HCT116 (cell line): ENCODE measurements at regions not wholly inside any gene's neighbourhood (a gene's known extent, or its start where the extent isn't known, plus 50 kb on each side); places are given as distances from the start of the nearest gene placed in this dataset.

Experiments used
- ATAC-seq: fragments of 200-7000 bp; cut with Tn5 transposase; 2 replicates; pipeline ENCODE4 v1.9.1; 2020; ENCODE audit warnings: mild to moderate bottlenecking, moderate library complexity
- BruUV-seq: library from RNA; stranded (reverse); fragments of 400-500 nt; replicated peaks from 2 replicates; lab custom pipeline; 2021; lab: Mats Ljungman, UMichigan
- CTCF ChIA-PET: fragments of 300-600 bp; sonication (Branson Sonifier 250); formaldehyde crosslinking; loops from one replicate; lab custom pipeline; 2021; ENCODE audit warnings: antibody characterized with exemption; lab: Charles Lee
- POLR2A ChIA-PET: fragments of 300-600, 350-600 bp; sonication (Branson Sonifier 250); formaldehyde crosslinking; loops from one replicate; lab custom pipeline; 2021; ENCODE audit warnings: antibody characterized with exemption; lab: Charles Lee
- RAD21 ChIA-PET, 2 experiments: fragments of 300-600 bp; sonication (Branson Sonifier 250); formaldehyde crosslinking; loops; one replicate each; lab custom pipeline; 2023; ENCODE audit warnings: low total read pairs in 2 of 2; ENCODE audit not compliant: uncharacterized antibody in 2 of 2, unreplicated experiment in 2 of 2, low non-redundant PET in 1 of 2; lab: Charles Lee
- DNase-seq: peaks from one replicate; pipeline ENCODE4 v3.0.0-alpha.2; 2010; ENCODE audit warnings: low read depth, low spot score
- H2AFZ ChIP-seq: fragments of 200-600 bp; shearing (Covaris generic), sonication (generic); 2 replicates; pipeline ENCODE4 v1.6.1; 2017; ENCODE audit warnings: low read depth, mixed run types, mixed read lengths, antibody characterized with exemption, low read length; ENCODE audit not compliant: poor library complexity, severe bottlenecking
- H3K27ac ChIP-seq: 2 replicates; pipeline ENCODE4 v1.5.1; 2012; ENCODE audit warnings: low read depth, low read length
- H3K27me3 ChIP-seq: fragments of 200-600 bp; sonication (generic); 2 replicates; pipeline ENCODE4 v1.6.1; 2016; ENCODE audit warnings: mixed run types, low read length, mixed read lengths; ENCODE audit not compliant: insufficient read depth
- H3K36me3 ChIP-seq, 2 experiments: fragments of 200-500 bp in 1 of 2; fragments of 200-600 bp in 1 of 2; sonication (Bioruptor generic) in 1 of 2; sonication (generic) in 1 of 2; 2 replicates each; pipeline versions ENCODE4 v1.5.1 to v1.6.1; 2014 to 2016; ENCODE audit warnings: low read length in 2 of 2, inconsistent platforms in 1 of 2, mixed read lengths in 1 of 2, mixed run types in 1 of 2; ENCODE audit not compliant: insufficient read depth in 2 of 2, control insufficient read depth in 1 of 2
- H3K4me1 ChIP-seq, 2 experiments: fragments of 200-600 bp in 1 of 2; sonication (generic) in 1 of 2; 2 replicates each; pipeline versions ENCODE4 v1.5.1 to v1.6.1; 2012 to 2017; ENCODE audit warnings: low read length in 2 of 2, inconsistent platforms in 1 of 2, mild to moderate bottlenecking in 1 of 2, mixed read lengths in 1 of 2, mixed run types in 1 of 2, moderate library complexity in 1 of 2; ENCODE audit not compliant: insufficient read depth in 2 of 2, control insufficient read depth in 1 of 2
- H3K4me2 ChIP-seq: fragments of 200-600 bp; sonication (generic); 2 replicates; pipeline ENCODE4 v1.6.1; 2017; ENCODE audit warnings: mixed run types, low read length, mixed read lengths
- H3K4me3 ChIP-seq, 2 experiments: fragments of 200-600 bp in 1 of 2; sonication (generic) in 1 of 2; replicated peaks in 1 of 2; 2 replicates each; pipeline ENCODE4 v1.5.1; 2011 to 2016; ENCODE audit warnings: low read length in 2 of 2, control low read depth in 1 of 2, low read depth in 1 of 2, mild to moderate bottlenecking in 1 of 2, mixed read lengths in 1 of 2, mixed run types in 1 of 2
- H3K79me2 ChIP-seq: fragments of 200-600 bp; sonication (generic); 2 replicates; pipeline ENCODE4 v1.6.1; 2017; ENCODE audit warnings: mild to moderate bottlenecking, mixed run types, low read length, moderate library complexity, mixed read lengths; ENCODE audit not compliant: insufficient read depth
- H3K9ac ChIP-seq: fragments of 200-600 bp; sonication (generic); 2 replicates; pipeline ENCODE4 v1.6.1; 2016; ENCODE audit warnings: low read length, mixed read lengths
- H3K9me2 ChIP-seq: fragments of 200-600 bp; sonication (generic), shearing (Covaris generic); 2 replicates; pipeline ENCODE4 v1.6.1; 2017; ENCODE audit warnings: mixed run types, mild to moderate bottlenecking, moderate library complexity; ENCODE audit not compliant: insufficient read depth
- H3K9me3 ChIP-seq, 2 experiments: fragments of 200-500 bp in 1 of 2; fragments of 200-600 bp in 1 of 2; sonication (Bioruptor generic) in 1 of 2; sonication (generic) in 1 of 2; 2 replicates each; pipeline ENCODE4 v1.6.1; 2014 to 2017; ENCODE audit warnings: low read length in 2 of 2, mixed read lengths in 2 of 2, inconsistent platforms in 1 of 2, low read depth in 1 of 2, mild to moderate bottlenecking in 1 of 2, mixed run types in 1 of 2, moderate library complexity in 1 of 2; ENCODE audit not compliant: control insufficient read depth in 1 of 2, insufficient read depth in 1 of 2
- H4K20me1 ChIP-seq: fragments of 200-600 bp; sonication (generic), shearing (Covaris generic); 2 replicates; pipeline ENCODE4 v1.6.1; 2017; ENCODE audit warnings: mixed run types, mild to moderate bottlenecking, moderate library complexity; ENCODE audit not compliant: insufficient read depth
- ATF3 ChIP-seq: IDR thresholded peaks from 2 replicates; pipeline ENCODE4 v1.6.1; 2012
- CBX3 ChIP-seq: IDR thresholded peaks from 2 replicates; pipeline ENCODE4 v1.6.1; 2012; ENCODE audit warnings: low read depth
- CEBPB ChIP-seq: IDR thresholded peaks from 2 replicates; pipeline ENCODE4 v1.6.1; 2012; ENCODE audit warnings: low read depth
- CTCF ChIP-seq, 3 experiments: fragments of 200-600 bp in 1 of 3; sonication (generic) in 1 of 3; IDR thresholded peaks in 2 of 3; conservative IDR thresholded peaks in 1 of 3; 2 replicates each; pipeline ENCODE4 v1.5.1; 2012 to 2017; ENCODE audit warnings: low read depth in 2 of 3, low read length in 2 of 3, antibody characterized with exemption in 1 of 3, borderline replicate concordance in 1 of 3, control low read depth in 1 of 3, mild to moderate bottlenecking in 1 of 3, mixed read lengths in 1 of 3, mixed run types in 1 of 3, moderate library complexity in 1 of 3; ENCODE audit not compliant: insufficient read depth in 1 of 3
- EZH2 ChIP-seq: fragments of 200-600 bp; sonication (generic); IDR thresholded peaks from 2 replicates; pipeline ENCODE4 v1.6.1; 2017; ENCODE audit warnings: antibody characterized with exemption, mixed run types
- EZH2phosphoT487 ChIP-seq: fragments of 200-600 bp; IDR thresholded peaks from 2 replicates; pipeline ENCODE4 v1.6.1; 2018; ENCODE audit warnings: antibody characterized with exemption, borderline replicate concordance
- FOSL1 ChIP-seq: IDR thresholded peaks from 2 replicates; pipeline ENCODE4 v1.6.1; 2012; ENCODE audit warnings: low read depth
- JUND ChIP-seq: IDR thresholded peaks from 2 replicates; pipeline ENCODE4 v1.6.1; 2012
- POLR2AphosphoS5 ChIP-seq: IDR thresholded peaks from 2 replicates; pipeline ENCODE4 v1.6.1; 2011; ENCODE audit warnings: mild to moderate bottlenecking, low read depth, low read length, moderate library complexity
- RAD21 ChIP-seq: IDR thresholded peaks from 2 replicates; pipeline ENCODE4 v1.6.1; 2012; ENCODE audit warnings: low read depth, mild to moderate bottlenecking
- SIN3A ChIP-seq: IDR thresholded peaks from 2 replicates; pipeline ENCODE4 v1.6.1; 2012; ENCODE audit warnings: low read depth
- SP1 ChIP-seq: IDR thresholded peaks from 2 replicates; pipeline ENCODE4 v1.6.1; 2012; ENCODE audit warnings: low read depth
- SRF ChIP-seq: IDR thresholded peaks from 2 replicates; pipeline ENCODE4 v1.6.1; 2012; ENCODE audit warnings: low read depth
- ZNF274 ChIP-seq: fragments of 200-500 bp; sonication (Bioruptor generic); IDR thresholded peaks from 2 replicates; pipeline ENCODE4 v1.6.1; 2014; ENCODE audit warnings: mild to moderate bottlenecking, low read depth, low read length, inconsistent platforms
- intact Hi-C: fragments of 100-400 bp; cut with micrococcal nuclease; formaldehyde crosslinking; loops from 2 replicates; pipeline ENCODE4 v1.10.0; 2022
- TF ChIP-seq, protein P1 (sequence below): IDR thresholded peaks from 2 replicates; pipeline ENCODE4 v1.6.1; 2011; ENCODE audit warnings: mild to moderate bottlenecking, low read length, moderate library complexity; ENCODE audit not compliant: insufficient replicate concordance; ENCODE audit errors: extremely low read depth

GRCh38 chr20:43322851-43323250 is 133.1 kb upstream of the PTPRT start:
- DNase-seq (no peak), ATAC-seq (no peak)
- intact Hi-C loops, result loop anchor here (5.0 kb wide), 1 partner anchor 51 kb away; no protein-coding TSS in a partner anchor
- RAD21 ChIA-PET, result no interaction called here
- Histone ChIP-seq H2AFZ (no peak overlapping the region), H4K20me1 (no peaks in the 10 kb centered on the region), H3K27me3 (peaks cover 29% of the 10 kb centered on the region), H3K27ac (no peak overlapping the region), H3K4me3 (no peak overlapping the region), H3K4me2 (no peak overlapping the region), H3K4me1 (no peaks in the 10 kb centered on the region), H3K9me2 (no peaks in the 10 kb centered on the region), H3K36me3 (no peaks in the 10 kb centered on the region), H3K9me3 (no peaks in the 10 kb centered on the region), H3K79me2 (no peaks in the 10 kb centered on the region), H3K9ac (no peak overlapping the region)
- POLR2A ChIA-PET, result no interaction called here
- no TSS peak for BruUV-seq
- TF ChIP-seq ZNF274 (no peak), POLR2AphosphoS5 (no peak), SP1 (no peak), CEBPB (no peak), FOSL1 (no peak), SRF (no peak), RAD21 (no peak), CBX3 (no peak), CTCF (IDR thresholded peaks at IDR 0.05 in 2 of 3, conservative IDR thresholded peaks at IDR 0.05 in 1 of 3; ENCODE audit: borderline replicate concordance in 1 of 3, insufficient read depth in 1 of 3, low read depth in 2 of 3, low read length in 2 of 3) (no peak), SIN3A (no peak), JUND (no peak), ATF3 (no peak), EZH2phosphoT487 (no peak), EZH2 (no peak)
- TF ChIP-seq, protein P1, sequence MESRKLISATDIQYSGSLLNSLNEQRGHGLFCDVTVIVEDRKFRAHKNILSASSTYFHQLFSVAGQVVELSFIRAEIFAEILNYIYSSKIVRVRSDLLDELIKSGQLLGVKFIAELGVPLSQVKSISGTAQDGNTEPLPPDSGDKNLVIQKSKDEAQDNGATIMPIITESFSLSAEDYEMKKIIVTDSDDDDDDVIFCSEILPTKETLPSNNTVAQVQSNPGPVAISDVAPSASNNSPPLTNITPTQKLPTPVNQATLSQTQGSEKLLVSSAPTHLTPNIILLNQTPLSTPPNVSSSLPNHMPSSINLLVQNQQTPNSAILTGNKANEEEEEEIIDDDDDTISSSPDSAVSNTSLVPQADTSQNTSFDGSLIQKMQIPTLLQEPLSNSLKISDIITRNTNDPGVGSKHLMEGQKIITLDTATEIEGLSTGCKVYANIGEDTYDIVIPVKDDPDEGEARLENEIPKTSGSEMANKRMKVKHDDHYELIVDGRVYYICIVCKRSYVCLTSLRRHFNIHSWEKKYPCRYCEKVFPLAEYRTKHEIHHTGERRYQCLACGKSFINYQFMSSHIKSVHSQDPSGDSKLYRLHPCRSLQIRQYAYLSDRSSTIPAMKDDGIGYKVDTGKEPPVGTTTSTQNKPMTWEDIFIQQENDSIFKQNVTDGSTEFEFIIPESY, result no peak
- CTCF ChIA-PET, result no interaction called here
